CD4-positive, alpha-beta T cell (primary cell): ENCODE measurements at regions not wholly inside any gene's neighbourhood (a gene's known extent, or its start where the extent isn't known, plus 50 kb on each side); places are given as distances from the start of the nearest gene placed in this dataset.

ENCODE experiments used
- ATAC-seq: fragments of 200-7000 bp; cut with Tn5 transposase; one replicate; pipeline ENCODE4 v1.10.0; 2022; ENCODE audit warnings: mild to moderate bottlenecking; ENCODE audit not compliant: poor library complexity
- CTCF ChIA-PET: fragments of 350-600 bp; sonication (Branson Sonifier 250); formaldehyde crosslinking; loops from one replicate; lab custom pipeline; 2021; ENCODE audit warnings: antibody characterized with exemption, inconsistent platforms; lab: Charles Lee
- POLR2A ChIA-PET: fragments of 350-600 bp; sonication (Branson Sonifier 250); formaldehyde crosslinking; loops from one replicate; lab custom pipeline; 2021; ENCODE audit warnings: antibody characterized with exemption, inconsistent platforms; lab: Charles Lee
- DNase-seq, 14 experiments: peaks; one replicate each; pipeline ENCODE4 v3.0.0-alpha.2; 2013 to 2020; ENCODE audit warnings: mixed read lengths in 2 of 14
- H3K27ac ChIP-seq, 2 donors: one replicate each; pipeline versions ENCODE4 v1.5.1 to v1.7.0; 2013; ENCODE audit warnings: low read length in 2 of 2, low read depth in 1 of 2, mild to moderate bottlenecking in 1 of 2
- H3K27me3 ChIP-seq, 2 experiments: 1 replicate in 1 of 2; 2 replicates in 1 of 2; pipeline versions ENCODE4 v1.6.1 to v1.7.0; 2013; ENCODE audit warnings: low read length in 2 of 2, control low read depth in 1 of 2, mild to moderate bottlenecking in 1 of 2, moderate library complexity in 1 of 2; ENCODE audit not compliant: insufficient read depth in 2 of 2, control insufficient read depth in 1 of 2
- H3K36me3 ChIP-seq: one replicate; pipeline ENCODE4 v1.6.1; 2013; ENCODE audit warnings: low read length, control low read depth; ENCODE audit not compliant: insufficient read depth
- H3K4me1 ChIP-seq: one replicate; pipeline ENCODE4 v1.6.1; 2013; ENCODE audit warnings: low read length, control low read depth; ENCODE audit not compliant: insufficient read depth
- H3K4me3 ChIP-seq: one replicate; pipeline ENCODE4 v1.5.1; 2013; ENCODE audit warnings: mild to moderate bottlenecking, low read length, moderate library complexity
- H3K9me3 ChIP-seq, 2 experiments: 1 replicate in 1 of 2; 2 replicates in 1 of 2; pipeline versions ENCODE4 v1.6.1 to v1.7.0; 2013; ENCODE audit warnings: low read length in 2 of 2, mild to moderate bottlenecking in 2 of 2, control low read depth in 1 of 2, moderate library complexity in 1 of 2; ENCODE audit not compliant: control insufficient read depth in 1 of 2, insufficient read depth in 1 of 2
- H3K27ac Mint-ChIP-seq: one replicate; pipeline ENCODE4 v1.8.0; 2020; ENCODE audit warnings: mixed read lengths
- H3K27me3 Mint-ChIP-seq: one replicate; pipeline ENCODE4 v1.8.0; 2021; ENCODE audit warnings: mixed read lengths
- H3K36me3 Mint-ChIP-seq: one replicate; pipeline ENCODE4 v1.8.0; 2021; ENCODE audit warnings: low read depth, mixed read lengths
- H3K4me1 Mint-ChIP-seq: one replicate; pipeline ENCODE4 v1.8.0; 2021; ENCODE audit warnings: low read depth, mixed read lengths
- H3K4me3 Mint-ChIP-seq: one replicate; pipeline ENCODE4 v1.8.0; 2020; ENCODE audit warnings: mild to moderate bottlenecking, mixed read lengths
- H3K9me3 Mint-ChIP-seq: one replicate; pipeline ENCODE4 v1.8.0; 2020; ENCODE audit warnings: mixed read lengths
- CTCF ChIP-seq: fragments of 200-600 bp; IDR thresholded peaks from one replicate; pipeline ENCODE4 v1.8.0; 2022; ENCODE audit warnings: antibody characterized with exemption, mild to moderate bottlenecking
- intact Hi-C, 2 experiments: fragments of 100-400 bp; cut with DNase I in 1 of 2; cut with micrococcal nuclease in 1 of 2; formaldehyde crosslinking; loops; one replicate each; pipeline versions ENCODE4 v1.15.1 to v1.9.0; 2023 to 2025; cut with DNase I, micrococcal nuclease

GRCh38 chr14:43855556-43855955, 651.5 kb downstream of the FSCB start:
- intact Hi-C loops, result no loop called here
- Histone ChIP-seq H3K27ac (no peak overlapping the region), H3K9me3 (peaks cover 0 to 4% of the 10 kb centered on the region in 2 experiments), H3K27me3 (no peaks in the 10 kb centered on the region), H3K4me3 (no peak overlapping the region), H3K36me3 (no peaks in the 10 kb centered on the region), H3K4me1 (no peaks in the 10 kb centered on the region)
- H3K4me3 Mint-ChIP-seq, result no peak overlapping the region
- no peak overlapping the region for H3K27ac Mint-ChIP-seq
- ATAC-seq, result no peak
- CTCF ChIA-PET, result no interaction called here
- no peaks in the 10 kb centered on the region for H3K36me3 Mint-ChIP-seq
- POLR2A ChIA-PET, result no interaction called here
- peaks cover 13% of the 10 kb centered on the region for H3K9me3 Mint-ChIP-seq
- H3K27me3 Mint-ChIP-seq, result no peaks in the 10 kb centered on the region
- H3K4me1 Mint-ChIP-seq, result no peaks in the 10 kb centered on the region
- no peak for DNase-seq
- no peak for TF ChIP-seq CTCF

- no peak for TF ChIP-seq CTCF
- Mint-ChIP-seq H3K9me3 (peaks cover 12% of the 10 kb centered on the region), H3K27ac (no peak overlapping the region), H3K4me1 (no peaks in the 10 kb centered on the region), H3K36me3 (no peaks in the 10 kb centered on the region), H3K4me3 (no peak overlapping the region), H3K27me3 (no peaks in the 10 kb centered on the region)
- H3K4me1 ChIP-seq, result no peaks in the 10 kb centered on the region
- no peak for DNase-seq
- intact Hi-C loops, result no loop called here
- no peaks in the 10 kb centered on the region for H3K27me3 ChIP-seq
- ATAC-seq, result no peak
- no peaks in the 10 kb centered on the region for H3K36me3 ChIP-seq
- ChIA-PET CTCF (no interaction called here), POLR2A (no interaction called here)
- H3K4me3 ChIP-seq, result no peak overlapping the region
- peaks cover 0 to 4% of the 10 kb centered on the region in 2 experiments for H3K9me3 ChIP-seq
- H3K27ac ChIP-seq, result no peak overlapping the region
Observed at GRCh38 chr14:43853541-43853940, 653.5 kb downstream of the FSCB start.

- ATAC-seq, result no peak
- H3K9me3 ChIP-seq, result peaks cover 0 to 8% of the 10 kb centered on the region in 2 experiments
- DNase-seq, result no peak
- no peak overlapping the region for H3K27ac ChIP-seq
- Mint-ChIP-seq H3K36me3 (no peaks in the 10 kb centered on the region), H3K27ac (no peak overlapping the region), H3K4me1 (no peaks in the 10 kb centered on the region), H3K27me3 (no peaks in the 10 kb centered on the region), H3K4me3 (no peak overlapping the region), H3K9me3 (peaks cover 14% of the 10 kb centered on the region)
- intact Hi-C loops, result no loop called here
- TF ChIP-seq CTCF, result no peak
- no peak overlapping the region for H3K4me3 ChIP-seq
- no peaks in the 10 kb centered on the region for H3K36me3 ChIP-seq
- H3K27me3 ChIP-seq, result no peaks in the 10 kb centered on the region
- CTCF ChIA-PET, result no interaction called here
- POLR2A ChIA-PET, result no interaction called here
- H3K4me1 ChIP-seq, result no peaks in the 10 kb centered on the region
Observed at GRCh38 chr14:43803076-43803689, 703.9 kb downstream of the FSCB start.
